ENCODE measurements at regions not wholly inside any gene's neighbourhood (a gene's known extent, or its start where the extent isn't known, plus 50 kb on each side); places are given as distances from the start of the nearest gene placed in this dataset.

- Histone ChIP-seq H3K9ac (ENCODE audit: low read length) (no peak overlapping the region), H3K9me2 (ENCODE audit: insufficient read depth) (no peaks in the 10 kb centered on the region), H3K9me3 (ENCODE audit: control insufficient read depth in 1 of 2, insufficient read depth in 1 of 2, low read depth in 1 of 2, low read length in 2 of 2) (no peaks in the 10 kb centered on the region), H3K79me2 (ENCODE audit: insufficient read depth, low read length) (no peaks in the 10 kb centered on the region), H3K27me3 (ENCODE audit: insufficient read depth, low read length) (no peaks in the 10 kb centered on the region), H3K4me1 (ENCODE audit: control insufficient read depth in 1 of 2, insufficient read depth in 2 of 2, low read length in 2 of 2) (no peaks in the 10 kb centered on the region), H3K4me3 (replicated peaks in 1 of 2; ENCODE audit: low read depth in 1 of 2, low read length in 2 of 2) (no peak overlapping the region), H4K20me1 (ENCODE audit: insufficient read depth) (no peaks in the 10 kb centered on the region), H3K27ac (ENCODE audit: low read depth, low read length) (no peak overlapping the region), H3K4me2 (ENCODE audit: low read length) (no peak overlapping the region), H2AFZ (ENCODE audit: low read depth, low read length, poor library complexity, severe bottlenecking) (no peak overlapping the region), H3K36me3 (ENCODE audit: control insufficient read depth in 1 of 2, insufficient read depth in 2 of 2, low read length in 2 of 2) (no peaks in the 10 kb centered on the region)
- no peak for DNase-seq (ENCODE audit: low read depth, low spot score)
- no peak for ATAC-seq
- intact Hi-C loops (cut with micrococcal nuclease) = no loop called here
- BruUV-seq (replicated peaks) = no TSS peak
- CTCF ChIA-PET = no interaction called here
- RAD21 ChIA-PET (ENCODE audit: low non-redundant PET in 1 of 2, low total read pairs in 2 of 2, uncharacterized antibody in 2 of 2, unreplicated experiment in 2 of 2) = no interaction called here
- TF ChIP-seq ZNF274 (IDR thresholded peaks at IDR 0.05; ENCODE audit: low read depth, low read length) = no peak
- TF ChIP-seq RAD21 (IDR thresholded peaks at IDR 0.05; ENCODE audit: low read depth) = no peak
- no peak for TF ChIP-seq POLR2AphosphoS5 (IDR thresholded peaks at IDR 0.05; ENCODE audit: low read depth, low read length)
- no peak for TF ChIP-seq ATF3 (IDR thresholded peaks at IDR 0.05)
- TF ChIP-seq ZFX (IDR thresholded peaks at IDR 0.05) = no peak
- TF ChIP-seq JUND (IDR thresholded peaks at IDR 0.05) = no peak
- no peak for TF ChIP-seq YY1 (IDR thresholded peaks at IDR 0.05; ENCODE audit: extremely low read depth, insufficient replicate concordance, low read depth, low read length)
- TF ChIP-seq ELF1 (IDR thresholded peaks at IDR 0.05; ENCODE audit: borderline replicate concordance, low read depth) = no peak
- TF ChIP-seq SIN3A (IDR thresholded peaks at IDR 0.05; ENCODE audit: low read depth) = no peak
- no peak for TF ChIP-seq EZH2 (IDR thresholded peaks at IDR 0.05)
- no peak for TF ChIP-seq ZBTB33 (IDR thresholded peaks at IDR 0.05; ENCODE audit: extremely low read depth, insufficient replicate concordance, low read length)
- TF ChIP-seq TCF7L2 (IDR thresholded peaks at IDR 0.05; ENCODE audit: borderline replicate concordance, extremely low read depth, insufficient read depth, insufficient read length) = no peak
- TF ChIP-seq CTCF (IDR thresholded peaks at IDR 0.05 in 2 of 3, conservative IDR thresholded peaks at IDR 0.05 in 1 of 3; ENCODE audit: borderline replicate concordance in 1 of 3, insufficient read depth in 1 of 3, low read depth in 2 of 3, low read length in 2 of 3) = no peak
- TF ChIP-seq CEBPB (IDR thresholded peaks at IDR 0.05; ENCODE audit: low read depth) = no peak
- no peak for TF ChIP-seq SP1 (IDR thresholded peaks at IDR 0.05; ENCODE audit: low read depth)
- no peak for TF ChIP-seq EGR1 (IDR thresholded peaks at IDR 0.05; ENCODE audit: low read depth)
- no peak for TF ChIP-seq CBX3 (IDR thresholded peaks at IDR 0.05; ENCODE audit: low read depth)
- POLR2A ChIA-PET = no interaction called here
Measured at GRCh38 chr5:96115147-96115807, 153.6 kb upstream of the ELL2 start.

All from HCT116 (cell line).